ENCODE measurements at regions not wholly inside any gene's neighbourhood (a gene's known extent, or its start where the extent isn't known, plus 50 kb on each side); places are given as distances from the start of the nearest gene placed in this dataset.

- DNase-seq (ENCODE audit: low spot score in 2 of 2) = no peak
- Histone ChIP-seq H3K9me3 (no peaks in the 10 kb centered on the region), H3K4me3 (no peak overlapping the region), H3K4me1 (no peaks in the 10 kb centered on the region), H3K27ac (no peak overlapping the region), H3K27me3 (no peaks in the 10 kb centered on the region), H3K36me3 (no peaks in the 10 kb centered on the region)
- intact Hi-C loops (cut with DNase I; ENCODE audit: low total_unique reads) = no loop called here
- TF ChIP-seq POLR2A (IDR thresholded peaks at IDR 0.05) (no peak), POLR2AphosphoS5 (IDR thresholded peaks at IDR 0.05) (no peak), CTCF (IDR thresholded peaks at IDR 0.05) (no peak)
These were observed 1135.3 kb upstream of the ZEB2 start for GRCh38 chr2:145655165-145655765.

- Histone ChIP-seq H3K4me1 (no peaks in the 10 kb centered on the region), H3K9me3 (no peaks in the 10 kb centered on the region), H3K27ac (no peak overlapping the region), H3K4me3 (no peak overlapping the region), H3K27me3 (no peaks in the 10 kb centered on the region), H3K36me3 (no peaks in the 10 kb centered on the region)
- TF ChIP-seq POLR2AphosphoS5 (IDR thresholded peaks at IDR 0.05) (no peak), CTCF (IDR thresholded peaks at IDR 0.05) (no peak), POLR2A (IDR thresholded peaks at IDR 0.05) (no peak)
- no peak for DNase-seq (ENCODE audit: low spot score in 2 of 2)
- intact Hi-C loops (cut with DNase I; ENCODE audit: low total_unique reads) = no loop called here
These were observed 1134.8 kb upstream of the ZEB2 start for GRCh38 chr2:145654746-145655145.

- Histone ChIP-seq H3K27ac (no peak overlapping the region), H3K9me3 (no peaks in the 10 kb centered on the region), H3K27me3 (no peaks in the 10 kb centered on the region), H3K4me1 (no peaks in the 10 kb centered on the region), H3K4me3 (no peak overlapping the region), H3K36me3 (no peaks in the 10 kb centered on the region)
- intact Hi-C loops (cut with DNase I; ENCODE audit: low total_unique reads) = no loop called here
- DNase-seq (ENCODE audit: low spot score in 2 of 2) = no peak
- no peak for TF ChIP-seq POLR2AphosphoS5 (IDR thresholded peaks at IDR 0.05)
- no peak for TF ChIP-seq CTCF (IDR thresholded peaks at IDR 0.05)
- TF ChIP-seq POLR2A (IDR thresholded peaks at IDR 0.05) = no peak
These were observed 1134.2 kb upstream of the ZEB2 start for GRCh38 chr2:145654156-145654555.

- no peak for DNase-seq (ENCODE audit: low spot score in 2 of 2)
- intact Hi-C loops (cut with DNase I; ENCODE audit: low total_unique reads) = no loop called here
- Histone ChIP-seq H3K9me3 (no peaks in the 10 kb centered on the region), H3K36me3 (no peaks in the 10 kb centered on the region), H3K27ac (no peak overlapping the region), H3K4me3 (no peak overlapping the region), H3K27me3 (no peaks in the 10 kb centered on the region), H3K4me1 (no peaks in the 10 kb centered on the region)
- TF ChIP-seq CTCF (IDR thresholded peaks at IDR 0.05) = no peak
- no peak for TF ChIP-seq POLR2AphosphoS5 (IDR thresholded peaks at IDR 0.05)
- TF ChIP-seq POLR2A (IDR thresholded peaks at IDR 0.05) = no peak
These were observed 1133.6 kb upstream of the ZEB2 start for GRCh38 chr2:145653553-145653952.

- Histone ChIP-seq H3K9me3 (no peaks in the 10 kb centered on the region), H3K27me3 (no peaks in the 10 kb centered on the region), H3K36me3 (no peaks in the 10 kb centered on the region), H3K4me3 (no peak overlapping the region), H3K27ac (no peak overlapping the region), H3K4me1 (no peaks in the 10 kb centered on the region)
- no peak for TF ChIP-seq POLR2AphosphoS5 (IDR thresholded peaks at IDR 0.05)
- no peak for TF ChIP-seq CTCF (IDR thresholded peaks at IDR 0.05)
- TF ChIP-seq POLR2A (IDR thresholded peaks at IDR 0.05) = no peak
- DNase-seq (ENCODE audit: low spot score in 2 of 2) = no peak
- intact Hi-C loops (cut with DNase I; ENCODE audit: low total_unique reads) = no loop called here
These were observed 1132.9 kb upstream of the ZEB2 start for GRCh38 chr2:145652571-145653545.
